ENCODE measurements at regions not wholly inside any gene's neighbourhood (a gene's known extent, or its start where the extent isn't known, plus 50 kb on each side); places are given as distances from the start of the nearest gene placed in this dataset.
"Not testable (repeated sequence)": the region's sequence is repeated elsewhere in the genome, so short reads cannot be mapped to it uniquely, and the experiment has no call there.

- H3K27ac Mint-ChIP-seq, H3K36me3 Mint-ChIP-seq, H3K4me3 Mint-ChIP-seq, DNase-seq, H3K27me3 Mint-ChIP-seq, H3K9me3 Mint-ChIP-seq, H3K4me1 Mint-ChIP-seq, CTCF ChIA-PET: not testable (repeated sequence)
Observed at GRCh38 chr6:140493470-140493869, 1119.0 kb upstream of the CITED2 start.

GRCh38 chr6:140490081-140490480 lies 1115.6 kb upstream of the CITED2 start:
- Mint-ChIP-seq H3K27me3 (no peaks in the 10 kb centered on the region), H3K36me3 (no peaks in the 10 kb centered on the region), H3K9me3 (peaks cover 3% of the 10 kb centered on the region), H3K4me3 (no peak overlapping the region), H3K4me1 (no peaks in the 10 kb centered on the region), H3K27ac (no peak overlapping the region)
- CTCF ChIA-PET, result no interaction called here
- no peak for DNase-seq

- no peaks in the 10 kb centered on the region for H3K27me3 Mint-ChIP-seq
- H3K4me3 Mint-ChIP-seq, result no peak overlapping the region
- CTCF ChIA-PET, result no interaction called here
- H3K36me3 Mint-ChIP-seq, result no peaks in the 10 kb centered on the region
- H3K9me3 Mint-ChIP-seq, result no peaks in the 10 kb centered on the region
- no peaks in the 10 kb centered on the region for H3K4me1 Mint-ChIP-seq
- no peak overlapping the region for H3K27ac Mint-ChIP-seq
- DNase-seq, result no peak
Observed at GRCh38 chr6:140487586-140487985, 1113.1 kb upstream of the CITED2 start.

GRCh38 chr6:140486450-140487361 lies 1112.3 kb upstream of the CITED2 start:
- no peak for DNase-seq
- Mint-ChIP-seq H3K36me3 (no peaks in the 10 kb centered on the region), H3K27ac (no peak overlapping the region), H3K4me3 (no peak overlapping the region), H3K4me1 (no peaks in the 10 kb centered on the region), H3K9me3 (no peaks in the 10 kb centered on the region), H3K27me3 (no peaks in the 10 kb centered on the region)
- CTCF ChIA-PET, result no interaction called here

GRCh38 chr6:140485740-140486449 lies 1111.4 kb upstream of the CITED2 start:
- Mint-ChIP-seq H3K9me3 (no peaks in the 10 kb centered on the region), H3K36me3 (no peaks in the 10 kb centered on the region), H3K27ac (no peak overlapping the region), H3K4me3 (no peak overlapping the region), H3K4me1 (no peaks in the 10 kb centered on the region), H3K27me3 (no peaks in the 10 kb centered on the region)
- CTCF ChIA-PET, result no interaction called here
- no peak for DNase-seq

- Mint-ChIP-seq H3K36me3 (no peaks in the 10 kb centered on the region), H3K27me3 (no peaks in the 10 kb centered on the region), H3K9me3 (no peaks in the 10 kb centered on the region), H3K4me1 (no peaks in the 10 kb centered on the region), H3K27ac (no peak overlapping the region), H3K4me3 (no peak overlapping the region)
- DNase-seq, result no peak
- CTCF ChIA-PET, result no interaction called here
Observed at GRCh38 chr6:140480852-140481251, 1106.4 kb upstream of the CITED2 start.

GRCh38 chr6:140478631-140479030 lies 1104.2 kb upstream of the CITED2 start:
- H3K4me3 Mint-ChIP-seq, result no peak overlapping the region
- H3K27ac Mint-ChIP-seq, result no peak overlapping the region
- no peaks in the 10 kb centered on the region for H3K4me1 Mint-ChIP-seq
- DNase-seq, result no peak
- CTCF ChIA-PET, result no interaction called here
- H3K27me3 Mint-ChIP-seq, result no peaks in the 10 kb centered on the region
- no peaks in the 10 kb centered on the region for H3K36me3 Mint-ChIP-seq
- H3K9me3 Mint-ChIP-seq, result no peaks in the 10 kb centered on the region

- H3K27ac Mint-ChIP-seq, result no peak overlapping the region
- no peaks in the 10 kb centered on the region for H3K9me3 Mint-ChIP-seq
- CTCF ChIA-PET, result no interaction called here
- H3K4me1 Mint-ChIP-seq, result no peaks in the 10 kb centered on the region
- no peaks in the 10 kb centered on the region for H3K36me3 Mint-ChIP-seq
- H3K27me3 Mint-ChIP-seq, result no peaks in the 10 kb centered on the region
- H3K4me3 Mint-ChIP-seq, result no peak overlapping the region
- no peak for DNase-seq
Observed at GRCh38 chr6:140475086-140475485, 1100.6 kb upstream of the CITED2 start.

- no peak overlapping the region for H3K4me3 Mint-ChIP-seq
- no peaks in the 10 kb centered on the region for H3K27me3 Mint-ChIP-seq
- CTCF ChIA-PET, result no interaction called here
- DNase-seq, result no peak
- peaks cover 3% of the 10 kb centered on the region for H3K9me3 Mint-ChIP-seq
- no peaks in the 10 kb centered on the region for H3K4me1 Mint-ChIP-seq
- H3K27ac Mint-ChIP-seq, result no peak overlapping the region
- no peaks in the 10 kb centered on the region for H3K36me3 Mint-ChIP-seq
Observed at GRCh38 chr6:140464720-140465119, 1090.3 kb upstream of the CITED2 start.

- Mint-ChIP-seq H3K27me3 (no peaks in the 10 kb centered on the region), H3K27ac (no peak overlapping the region), H3K36me3 (no peaks in the 10 kb centered on the region), H3K4me1 (no peaks in the 10 kb centered on the region), H3K4me3 (no peak overlapping the region), H3K9me3 (peaks cover 3% of the 10 kb centered on the region)
- CTCF ChIA-PET, result no interaction called here
- DNase-seq, result no peak
Observed at GRCh38 chr6:140463312-140463710, 1088.9 kb upstream of the CITED2 start.

- Mint-ChIP-seq H3K4me3 (no peak overlapping the region), H3K27me3 (no peaks in the 10 kb centered on the region), H3K9me3 (peaks cover 3% of the 10 kb centered on the region), H3K4me1 (no peaks in the 10 kb centered on the region), H3K27ac (no peak overlapping the region), H3K36me3 (no peaks in the 10 kb centered on the region)
- DNase-seq, result no peak
- CTCF ChIA-PET, result no interaction called here
Observed at GRCh38 chr6:140462453-140463311, 1088.2 kb upstream of the CITED2 start.

GRCh38 chr6:140462076-140462452 lies 1087.6 kb upstream of the CITED2 start:
- Mint-ChIP-seq H3K36me3 (no peaks in the 10 kb centered on the region), H3K9me3 (peaks cover 3% of the 10 kb centered on the region), H3K4me3 (no peak overlapping the region), H3K4me1 (no peaks in the 10 kb centered on the region), H3K27me3 (no peaks in the 10 kb centered on the region), H3K27ac (no peak overlapping the region)
- CTCF ChIA-PET, result no interaction called here
- no peak for DNase-seq

- H3K9me3 Mint-ChIP-seq, result no peaks in the 10 kb centered on the region
- H3K4me3 Mint-ChIP-seq, result no peak overlapping the region
- H3K27ac Mint-ChIP-seq, result no peak overlapping the region
- no peaks in the 10 kb centered on the region for H3K27me3 Mint-ChIP-seq
- H3K4me1 Mint-ChIP-seq, result no peaks in the 10 kb centered on the region
- DNase-seq, result no peak
- CTCF ChIA-PET, result no interaction called here
- no peaks in the 10 kb centered on the region for H3K36me3 Mint-ChIP-seq
Observed at GRCh38 chr6:140460267-140460666, 1085.8 kb upstream of the CITED2 start.

GRCh38 chr6:140459209-140459608 lies 1084.8 kb upstream of the CITED2 start:
- CTCF ChIA-PET, result no interaction called here
- no peak overlapping the region for H3K4me3 Mint-ChIP-seq
- no peak for DNase-seq
- H3K9me3 Mint-ChIP-seq, result no peaks in the 10 kb centered on the region
- H3K36me3 Mint-ChIP-seq, result no peaks in the 10 kb centered on the region
- no peaks in the 10 kb centered on the region for H3K4me1 Mint-ChIP-seq
- H3K27ac Mint-ChIP-seq, result no peak overlapping the region
- H3K27me3 Mint-ChIP-seq, result no peaks in the 10 kb centered on the region
